ENCODE measurements at regions not wholly inside any gene's neighbourhood (a gene's known extent, or its start where the extent isn't known, plus 50 kb on each side); places are given as distances from the start of the nearest gene placed in this dataset.

- ChIA-PET CTCF (interaction anchor here (0.6 to 1.2 kb wide), 3 partner anchors 14 to 101 kb away, joined by 3 read pairs; no protein-coding TSS in a partner anchor), POLR2A (no interaction called here)
- DNase-seq (ENCODE audit: extremely low spot score), result no peak
- TF ChIP-seq, protein P1, sequence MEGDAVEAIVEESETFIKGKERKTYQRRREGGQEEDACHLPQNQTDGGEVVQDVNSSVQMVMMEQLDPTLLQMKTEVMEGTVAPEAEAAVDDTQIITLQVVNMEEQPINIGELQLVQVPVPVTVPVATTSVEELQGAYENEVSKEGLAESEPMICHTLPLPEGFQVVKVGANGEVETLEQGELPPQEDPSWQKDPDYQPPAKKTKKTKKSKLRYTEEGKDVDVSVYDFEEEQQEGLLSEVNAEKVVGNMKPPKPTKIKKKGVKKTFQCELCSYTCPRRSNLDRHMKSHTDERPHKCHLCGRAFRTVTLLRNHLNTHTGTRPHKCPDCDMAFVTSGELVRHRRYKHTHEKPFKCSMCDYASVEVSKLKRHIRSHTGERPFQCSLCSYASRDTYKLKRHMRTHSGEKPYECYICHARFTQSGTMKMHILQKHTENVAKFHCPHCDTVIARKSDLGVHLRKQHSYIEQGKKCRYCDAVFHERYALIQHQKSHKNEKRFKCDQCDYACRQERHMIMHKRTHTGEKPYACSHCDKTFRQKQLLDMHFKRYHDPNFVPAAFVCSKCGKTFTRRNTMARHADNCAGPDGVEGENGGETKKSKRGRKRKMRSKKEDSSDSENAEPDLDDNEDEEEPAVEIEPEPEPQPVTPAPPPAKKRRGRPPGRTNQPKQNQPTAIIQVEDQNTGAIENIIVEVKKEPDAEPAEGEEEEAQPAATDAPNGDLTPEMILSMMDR (IDR thresholded peaks at IDR 0.05; ENCODE audit: control extremely low read depth, extremely low read depth, low read depth, missing control alignments), result no peak
These were observed 385.9 kb downstream of the GPATCH2 start for GRCh38 chr1:217244971-217245370.

DNA sequence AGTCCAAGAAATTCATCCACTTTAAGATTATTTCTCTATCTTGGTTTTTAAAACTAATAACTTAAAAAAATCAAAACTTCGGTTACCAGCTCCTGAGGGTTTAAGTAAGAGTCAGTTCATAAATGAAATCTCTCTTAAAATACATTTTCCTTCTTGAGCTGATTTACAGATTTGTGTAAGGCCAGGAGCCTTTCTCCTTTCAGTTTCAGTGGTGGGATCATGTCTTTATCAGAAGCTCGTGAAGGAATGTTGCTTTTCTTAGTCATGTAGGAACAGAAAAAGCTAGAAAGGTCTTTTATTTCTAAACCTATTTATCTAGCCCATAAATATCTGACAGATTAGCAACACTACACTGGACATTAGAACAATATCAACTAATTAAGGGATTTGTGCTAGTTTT is 390.2 kb downstream of the GPATCH2 start:
- CTCF ChIA-PET, result no interaction called here
- DNase-seq (ENCODE audit: extremely low spot score), result no peak
- TF ChIP-seq, protein P1 (IDR thresholded peaks at IDR 0.05; ENCODE audit: control extremely low read depth, extremely low read depth, low read depth, missing control alignments), result no peak
- POLR2A ChIA-PET, result no interaction called here

- ChIA-PET CTCF (no interaction called here), POLR2A (no interaction called here)
- no peak for DNase-seq (ENCODE audit: extremely low spot score)
- TF ChIP-seq, protein P1 (IDR thresholded peaks at IDR 0.05; ENCODE audit: control extremely low read depth, extremely low read depth, low read depth, missing control alignments), result no peak
These were observed 391.9 kb downstream of the GPATCH2 start for GRCh38 chr1:217238945-217239344.

- TF ChIP-seq, protein P1 (IDR thresholded peaks at IDR 0.05; ENCODE audit: control extremely low read depth, extremely low read depth, low read depth, missing control alignments), result no peak
- ChIA-PET POLR2A (no interaction called here), CTCF (interaction anchor here (1.3 kb wide), 1 partner anchor 19 kb away, joined by 3 read pairs; no protein-coding TSS in a partner anchor)
- no peak for DNase-seq (ENCODE audit: extremely low spot score)
These were observed 400.5 kb downstream of the GPATCH2 start for GRCh38 chr1:217230412-217230811.

DNA sequence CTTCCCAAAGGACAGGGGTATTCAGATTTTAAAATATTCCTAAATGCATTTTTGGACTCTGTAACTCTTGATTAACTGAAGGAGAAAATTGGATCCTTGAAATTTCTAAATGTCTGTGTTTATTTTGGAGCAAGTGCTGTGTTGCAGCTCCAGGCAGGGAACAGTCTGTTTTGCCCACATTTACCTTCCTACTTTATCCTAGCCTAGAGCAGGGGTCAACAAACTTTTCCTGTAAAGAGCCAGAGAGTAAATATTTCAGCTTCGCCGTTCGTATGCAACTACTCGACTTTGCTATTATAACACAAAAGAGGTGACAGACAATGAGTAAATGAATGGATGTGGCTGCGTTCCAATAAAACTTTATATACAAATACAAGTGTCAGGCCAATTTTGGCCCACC is 402.2 kb downstream of the GPATCH2 start:
- CTCF ChIA-PET, result no interaction called here
- TF ChIP-seq, protein P1 (IDR thresholded peaks at IDR 0.05; ENCODE audit: control extremely low read depth, extremely low read depth, low read depth, missing control alignments), result no peak
- no peak for DNase-seq (ENCODE audit: extremely low spot score)
- POLR2A ChIA-PET, result no interaction called here

- CTCF ChIA-PET, result interaction anchor here (0.6 kb wide), 1 partner anchor 9 kb away, joined by 3 read pairs; no protein-coding TSS in a partner anchor
- TF ChIP-seq, protein P1 (IDR thresholded peaks at IDR 0.05; ENCODE audit: control extremely low read depth, extremely low read depth, low read depth, missing control alignments), result no peak
- POLR2A ChIA-PET, result no interaction called here
- DNase-seq (ENCODE audit: extremely low spot score), result no peak
These were observed 406.7 kb downstream of the GPATCH2 start for GRCh38 chr1:217224201-217224600.

DNA sequence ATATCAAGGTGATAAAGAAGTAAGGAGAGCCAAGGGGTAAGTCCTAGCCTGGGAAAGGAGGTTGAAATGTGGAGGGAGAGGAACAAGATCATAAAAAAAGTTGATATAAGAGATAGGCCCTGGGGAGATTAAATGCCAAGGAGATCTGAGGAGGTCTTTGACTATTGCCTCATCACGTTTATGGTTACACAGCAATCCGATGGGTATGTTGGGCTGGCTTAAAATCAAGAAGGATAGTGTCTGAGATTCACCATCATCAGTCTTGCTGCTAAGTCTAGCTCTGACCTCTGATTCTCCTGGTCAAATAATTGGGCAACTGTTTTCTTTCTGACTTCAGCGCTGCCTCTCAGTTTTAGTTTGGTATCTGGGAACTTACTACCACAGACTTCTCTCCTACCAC is 416.3 kb downstream of the GPATCH2 start:
- TF ChIP-seq, protein P1 (IDR thresholded peaks at IDR 0.05; ENCODE audit: control extremely low read depth, extremely low read depth, low read depth, missing control alignments), result no peak
- ChIA-PET CTCF (no interaction called here), POLR2A (no interaction called here)
- no peak for DNase-seq (ENCODE audit: extremely low spot score)

Measured in GM10248 (cell line).